A673 (cell line): ENCODE measurements at regions not wholly inside any gene's neighbourhood (a gene's known extent, or its start where the extent isn't known, plus 50 kb on each side); places are given as distances from the start of the nearest gene placed in this dataset.

Experiments
- BruUV-seq: library from RNA; stranded (reverse); fragments of 400-500 nt; replicated peaks from 2 replicates; lab custom pipeline; 2021; lab: Mats Ljungman, UMichigan
- CTCF ChIA-PET: fragments of 300-600 bp; sonication (Branson Sonifier 250); formaldehyde crosslinking; loops from one replicate; lab custom pipeline; 2022; ENCODE audit warnings: antibody characterized with exemption; lab: Charles Lee
- POLR2A ChIA-PET: fragments of 300-600 bp; sonication (Branson Sonifier 250); formaldehyde crosslinking; loops from one replicate; lab custom pipeline; 2022; ENCODE audit warnings: antibody characterized with exemption; ENCODE audit not compliant: low non-redundant PET; lab: Charles Lee
- DNase-seq: peaks from one replicate; pipeline ENCODE4 v3.0.0-alpha.2; 2015; ENCODE audit warnings: low spot score
- H3K27ac ChIP-seq: fragments of 200-600 bp; sonication (generic); 2 replicates; pipeline ENCODE4 v1.5.1; 2016; ENCODE audit warnings: mixed run types, low read depth, mild to moderate bottlenecking, mixed read lengths, antibody characterized with exemption, low read length; ENCODE audit not compliant: poor library complexity, severe bottlenecking
- H3K27me3 ChIP-seq: fragments of 200-600 bp; sonication (generic); replicated peaks from 2 replicates; pipeline ENCODE4 v1.6.1; 2017; ENCODE audit warnings: mixed run types, low read depth, mild to moderate bottlenecking, mixed read lengths, antibody characterized with exemption, low read length; ENCODE audit not compliant: insufficient read depth, poor library complexity
- H3K36me3 ChIP-seq: fragments of 200-600 bp; sonication (generic); 2 replicates; pipeline ENCODE4 v1.6.1; 2016; ENCODE audit warnings: mixed run types, mild to moderate bottlenecking, mixed read lengths, antibody characterized with exemption, low read length; ENCODE audit not compliant: insufficient read depth, poor library complexity, severe bottlenecking
- H3K4me1 ChIP-seq: fragments of 200-600 bp; sonication (generic); 2 replicates; pipeline ENCODE4 v1.6.1; 2017; ENCODE audit warnings: mixed run types, mild to moderate bottlenecking, mixed read lengths, antibody characterized with exemption, low read length; ENCODE audit not compliant: insufficient read depth, poor library complexity, severe bottlenecking
- H3K4me3 ChIP-seq: fragments of 200-600 bp; sonication (generic); 2 replicates; pipeline ENCODE4 v1.5.1; 2016; ENCODE audit warnings: low read depth, mixed run types, mild to moderate bottlenecking, mixed read lengths, low read length; ENCODE audit not compliant: poor library complexity, severe bottlenecking
- H3K9me3 ChIP-seq: fragments of 200-600 bp; sonication (generic); 2 replicates; pipeline ENCODE4 v1.6.1; 2016; ENCODE audit warnings: mixed run types, low read depth, mild to moderate bottlenecking, mixed read lengths, antibody characterized with exemption, low read length; ENCODE audit not compliant: poor library complexity, severe bottlenecking
- CTCF ChIP-seq: fragments of 300-800, 200-600 bp; sonication (generic); conservative IDR thresholded peaks from 2 replicates; pipeline ENCODE4 v1.5.1; 2017; ENCODE audit warnings: low read depth, mild to moderate bottlenecking, antibody characterized with exemption, low read length, moderate library complexity, mixed read lengths
- EZH2 ChIP-seq: fragments of 200-600 bp; sonication (generic); IDR thresholded peaks from 2 replicates; pipeline ENCODE4 v1.6.1; 2017; ENCODE audit warnings: borderline replicate concordance, low read depth, mild to moderate bottlenecking, mixed read lengths, antibody characterized with exemption, low read length; ENCODE audit not compliant: poor library complexity, severe bottlenecking
- intact Hi-C: fragments of 100-400 bp; cut with micrococcal nuclease; formaldehyde crosslinking; loops from one replicate; pipeline ENCODE4 v1.10.0; 2022; ENCODE audit not compliant: unreplicated experiment

DNA sequence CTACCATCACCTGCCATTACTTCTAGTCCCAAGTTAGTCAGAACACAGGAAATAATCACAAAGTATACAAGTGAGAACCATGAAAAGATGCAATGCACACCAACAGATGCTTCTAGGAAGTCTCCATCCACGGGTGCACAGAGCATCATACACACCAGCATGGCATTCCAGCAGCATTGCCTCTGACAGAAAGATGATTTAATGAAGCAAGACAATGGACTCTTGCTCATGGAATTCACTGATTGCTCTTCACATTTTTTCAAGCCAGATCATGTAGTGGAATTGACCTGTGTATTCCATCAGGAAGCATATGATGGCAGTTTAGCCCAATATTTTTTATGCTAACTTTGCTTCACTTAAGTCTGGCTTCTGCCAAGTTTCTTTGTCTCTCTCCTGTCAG lies 406.3 kb upstream of the RGS17 start:
- no peak for DNase-seq
- CTCF ChIA-PET = no interaction called here
- Histone ChIP-seq H3K36me3 (no peaks in the 10 kb centered on the region), H3K9me3 (no peaks in the 10 kb centered on the region), H3K4me1 (peaks cover 18% of the 10 kb centered on the region), H3K27me3 (peaks cover 29% of the 10 kb centered on the region), H3K4me3 (no peak overlapping the region), H3K27ac (no peak overlapping the region)
- no TSS peak for BruUV-seq
- TF ChIP-seq CTCF = no peak
- no peak for TF ChIP-seq EZH2
- POLR2A ChIA-PET = no interaction called here
- intact Hi-C loops = no loop called here

DNA sequence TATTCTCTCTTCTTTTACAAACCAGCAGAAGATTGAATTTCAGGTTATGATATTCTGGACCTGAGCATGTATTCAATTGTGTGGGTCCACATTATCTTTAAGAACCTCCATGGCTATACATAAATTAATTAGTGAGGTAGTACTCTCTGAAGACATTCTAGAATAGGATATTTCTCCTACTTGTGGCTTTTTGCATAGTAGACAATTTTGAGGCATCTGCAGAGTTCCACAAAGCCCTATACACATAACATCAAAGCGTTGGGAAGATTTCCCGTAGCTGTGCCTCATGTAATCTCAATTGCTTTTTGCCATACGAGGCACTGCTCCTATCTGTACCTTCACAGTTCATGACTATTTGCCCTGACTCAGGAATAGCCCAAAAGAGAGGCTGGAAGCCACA lies 395.4 kb upstream of the RGS17 start:
- BruUV-seq = no TSS peak
- Histone ChIP-seq H3K27me3 (no peaks in the 10 kb centered on the region), H3K4me3 (no peak overlapping the region), H3K27ac (no peak overlapping the region), H3K9me3 (peaks cover 4% of the 10 kb centered on the region), H3K4me1 (no peaks in the 10 kb centered on the region), H3K36me3 (no peaks in the 10 kb centered on the region)
- CTCF ChIA-PET = no interaction called here
- intact Hi-C loops = no loop called here
- TF ChIP-seq CTCF (no peak), EZH2 (no peak)
- POLR2A ChIA-PET = no interaction called here
- DNase-seq = no peak

- H3K4me1 ChIP-seq = no peaks in the 10 kb centered on the region
- no peaks in the 10 kb centered on the region for H3K27me3 ChIP-seq
- BruUV-seq = no TSS peak
- DNase-seq = no peak
- POLR2A ChIA-PET = no interaction called here
- H3K4me3 ChIP-seq = no peak overlapping the region
- H3K9me3 ChIP-seq = no peaks in the 10 kb centered on the region
- H3K27ac ChIP-seq = no peak overlapping the region
- TF ChIP-seq EZH2 (no peak), CTCF (no peak)
- CTCF ChIA-PET = no interaction called here
- intact Hi-C loops = no loop called here
- no peaks in the 10 kb centered on the region for H3K36me3 ChIP-seq
Observed at GRCh38 chr6:153525998-153526397, 394.9 kb upstream of the RGS17 start.

DNA sequence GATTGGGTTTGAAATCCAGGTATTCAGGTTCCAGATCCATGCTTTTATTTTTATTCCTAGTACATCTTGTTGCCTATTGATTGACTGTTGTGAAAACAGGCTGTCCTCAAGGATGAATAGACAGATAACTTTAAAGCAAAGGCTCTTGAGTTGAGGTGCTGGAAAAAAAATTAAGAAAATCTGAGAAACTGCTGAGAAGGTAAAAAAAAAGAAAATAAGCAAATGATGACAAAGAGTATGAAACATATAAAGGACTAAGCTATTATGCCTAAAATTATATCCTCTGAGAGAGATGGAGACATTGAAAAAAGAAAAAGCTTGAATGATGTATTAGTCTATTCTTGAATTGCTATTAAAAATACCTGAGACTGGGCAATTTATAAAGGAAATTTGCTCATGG lies 392.3 kb upstream of the RGS17 start:
- BruUV-seq = no TSS peak
- no peak overlapping the region for H3K27ac ChIP-seq
- H3K4me3 ChIP-seq = no peak overlapping the region
- intact Hi-C loops = no loop called here
- CTCF ChIA-PET = no interaction called here
- no peaks in the 10 kb centered on the region for H3K9me3 ChIP-seq
- H3K36me3 ChIP-seq = no peaks in the 10 kb centered on the region
- no peak for TF ChIP-seq EZH2
- H3K27me3 ChIP-seq = no peaks in the 10 kb centered on the region
- no peak for DNase-seq
- H3K4me1 ChIP-seq = no peaks in the 10 kb centered on the region
- POLR2A ChIA-PET = no interaction called here
